ENCODE measurements at regions not wholly inside any gene's neighbourhood (a gene's known extent, or its start where the extent isn't known, plus 50 kb on each side); places are given as distances from the start of the nearest gene placed in this dataset.

DNA sequence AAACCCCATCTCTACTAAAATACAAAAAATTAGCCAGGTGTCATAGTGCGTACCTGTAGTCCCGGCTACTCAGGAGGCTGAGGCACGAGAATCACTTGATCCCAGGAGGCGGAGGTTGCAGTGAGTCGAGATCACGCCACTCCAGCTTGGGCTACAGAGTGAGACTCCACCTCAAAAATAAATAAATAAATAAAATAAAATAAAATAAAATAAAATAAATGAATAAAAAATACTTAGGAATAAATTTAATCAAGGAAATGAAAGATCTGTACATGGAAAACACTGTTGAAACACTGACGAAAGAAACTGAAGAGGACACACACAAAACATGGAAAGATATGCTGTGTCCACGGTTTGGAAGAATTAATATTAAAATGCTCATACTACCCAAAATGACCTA lies 56.5 kb upstream of the ASPRV1 start:
- TF ChIP-seq, protein P1, sequence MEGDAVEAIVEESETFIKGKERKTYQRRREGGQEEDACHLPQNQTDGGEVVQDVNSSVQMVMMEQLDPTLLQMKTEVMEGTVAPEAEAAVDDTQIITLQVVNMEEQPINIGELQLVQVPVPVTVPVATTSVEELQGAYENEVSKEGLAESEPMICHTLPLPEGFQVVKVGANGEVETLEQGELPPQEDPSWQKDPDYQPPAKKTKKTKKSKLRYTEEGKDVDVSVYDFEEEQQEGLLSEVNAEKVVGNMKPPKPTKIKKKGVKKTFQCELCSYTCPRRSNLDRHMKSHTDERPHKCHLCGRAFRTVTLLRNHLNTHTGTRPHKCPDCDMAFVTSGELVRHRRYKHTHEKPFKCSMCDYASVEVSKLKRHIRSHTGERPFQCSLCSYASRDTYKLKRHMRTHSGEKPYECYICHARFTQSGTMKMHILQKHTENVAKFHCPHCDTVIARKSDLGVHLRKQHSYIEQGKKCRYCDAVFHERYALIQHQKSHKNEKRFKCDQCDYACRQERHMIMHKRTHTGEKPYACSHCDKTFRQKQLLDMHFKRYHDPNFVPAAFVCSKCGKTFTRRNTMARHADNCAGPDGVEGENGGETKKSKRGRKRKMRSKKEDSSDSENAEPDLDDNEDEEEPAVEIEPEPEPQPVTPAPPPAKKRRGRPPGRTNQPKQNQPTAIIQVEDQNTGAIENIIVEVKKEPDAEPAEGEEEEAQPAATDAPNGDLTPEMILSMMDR (IDR thresholded peaks at IDR 0.05; ENCODE audit: insufficient read depth, low read length) = no peak
- no peak overlapping the region for H3K4me3 ChIP-seq (ENCODE audit: low read depth, low read length)
- DNase-seq (ENCODE audit: low read depth) = no peak

DNA sequence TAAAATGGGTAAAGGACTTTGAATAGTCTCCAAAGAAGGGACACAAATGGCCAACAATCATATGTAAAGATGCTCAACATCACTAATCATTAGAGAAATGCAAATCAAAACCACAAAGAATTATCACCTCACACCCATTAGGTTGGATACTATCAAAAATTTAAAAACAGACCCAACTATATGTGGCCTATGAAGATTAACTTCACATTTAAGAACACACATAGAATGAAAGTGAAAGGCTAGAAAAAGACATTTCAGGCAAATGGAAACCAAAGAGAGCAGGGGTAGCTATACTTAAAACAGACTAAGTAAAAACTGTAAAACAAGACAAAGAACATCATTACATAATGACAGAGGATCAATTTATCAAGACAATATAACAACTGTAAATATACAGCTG lies 53.5 kb upstream of the ASPRV1 start:
- no peak for DNase-seq (ENCODE audit: low read depth)
- TF ChIP-seq, protein P1 (IDR thresholded peaks at IDR 0.05; ENCODE audit: insufficient read depth, low read length) = no peak
- no peak overlapping the region for H3K4me3 ChIP-seq (ENCODE audit: low read depth, low read length)

DNA sequence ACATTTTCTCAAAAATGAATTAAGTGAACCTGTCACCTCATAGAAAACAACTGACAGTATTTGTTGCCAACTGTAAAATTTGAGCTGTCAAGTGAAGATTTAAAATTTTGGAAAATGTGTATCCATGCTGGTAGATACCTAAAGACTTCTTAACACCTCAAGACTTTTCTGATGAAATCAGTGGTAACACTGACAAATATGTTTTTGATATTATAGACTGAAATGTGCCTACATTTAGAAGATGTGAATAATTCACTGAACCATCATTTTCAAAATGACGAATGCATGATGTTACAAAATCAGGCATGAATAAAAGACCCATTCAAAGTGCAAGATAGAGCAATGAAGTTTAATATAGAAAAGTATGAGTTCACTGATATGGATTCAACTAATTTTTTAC lies 51.5 kb upstream of the ASPRV1 start:
- no peak overlapping the region for H3K4me3 ChIP-seq (ENCODE audit: low read depth, low read length)
- TF ChIP-seq, protein P1 (IDR thresholded peaks at IDR 0.05; ENCODE audit: insufficient read depth, low read length) = no peak
- DNase-seq (ENCODE audit: low read depth) = no peak

DNA sequence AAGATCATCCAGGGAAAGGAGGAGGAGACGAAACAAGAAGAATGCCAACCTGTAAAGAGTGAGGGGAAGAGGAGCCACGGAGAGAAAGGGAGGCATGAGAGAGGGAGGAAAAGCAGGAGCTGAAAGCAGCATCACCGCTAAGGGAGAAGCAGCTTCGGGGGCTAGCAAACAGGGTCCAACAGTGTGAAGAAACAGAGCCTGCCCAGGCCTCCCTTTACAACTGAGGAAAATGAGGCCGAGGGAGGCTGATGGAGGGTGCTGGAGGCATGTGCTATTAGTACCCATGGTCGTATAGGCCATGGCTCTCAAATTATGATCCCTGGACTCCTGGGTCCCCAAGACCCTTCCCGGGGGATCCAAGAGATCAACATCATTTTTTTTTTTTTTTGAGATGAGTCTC lies 50.4 kb upstream of the ASPRV1 start:
- no peak overlapping the region for H3K4me3 ChIP-seq (ENCODE audit: low read depth, low read length)
- TF ChIP-seq, protein P1 (IDR thresholded peaks at IDR 0.05; ENCODE audit: insufficient read depth, low read length) = no peak
- DNase-seq (ENCODE audit: low read depth) = no peak

DNA sequence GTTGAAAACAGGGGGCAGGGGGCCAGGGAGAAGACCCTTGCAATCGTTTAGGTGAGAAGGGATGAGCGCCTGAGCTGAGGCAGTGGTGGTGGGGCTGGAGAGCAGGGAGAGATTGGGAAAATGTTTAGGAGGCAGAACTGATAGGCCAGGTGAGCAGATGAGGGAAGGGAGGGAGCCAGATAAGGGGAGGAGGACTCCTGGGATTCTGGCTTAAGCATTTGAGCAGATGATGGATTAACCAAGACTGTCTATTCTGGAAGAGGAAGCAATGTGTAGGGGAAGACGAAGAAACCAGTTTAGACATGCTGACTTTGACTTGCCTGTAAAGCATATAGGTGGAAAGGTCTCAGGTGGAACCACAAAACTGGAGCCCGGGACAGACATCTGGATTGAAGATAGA lies 49.9 kb upstream of the ASPRV1 start:
- DNase-seq (ENCODE audit: low read depth) = no peak
- TF ChIP-seq, protein P1 (IDR thresholded peaks at IDR 0.05; ENCODE audit: insufficient read depth, low read length) = no peak
- H3K4me3 ChIP-seq (ENCODE audit: low read depth, low read length) = no peak overlapping the region
